PC-9 (cell line): ENCODE measurements at regions not wholly inside any gene's neighbourhood (a gene's known extent, or its start where the extent isn't known, plus 50 kb on each side); places are given as distances from the start of the nearest gene placed in this dataset.

ENCODE experiments used
- BruUV-seq: library from RNA; stranded (reverse); fragments of 400-500 nt; replicated peaks from 2 replicates; lab custom pipeline; 2021; lab: Mats Ljungman, UMichigan
- CTCF ChIA-PET: fragments of 300-600 bp; sonication (Branson Sonifier 250); formaldehyde crosslinking; loops from one replicate; lab custom pipeline; 2022; ENCODE audit warnings: antibody characterized with exemption; lab: Charles Lee
- POLR2A ChIA-PET: fragments of 300-600 bp; sonication (Branson Sonifier 250); formaldehyde crosslinking; loops from one replicate; lab custom pipeline; 2022; ENCODE audit warnings: antibody characterized with exemption; ENCODE audit not compliant: unreplicated experiment; lab: Charles Lee
- DNase-seq, 2 experiments: peaks; one replicate each; pipeline versions ENCODE4 v3.0.0 to v3.0.0-alpha.2; 2015 to 2022; ENCODE audit warnings: mixed read lengths in 1 of 2
- H2AFZ ChIP-seq: fragments of 200-600 bp; sonication (generic); 2 replicates; pipeline ENCODE4 v1.8.1; 2017; ENCODE audit warnings: antibody characterized with exemption
- H3F3A ChIP-seq: fragments of 200-600 bp; sonication (generic); 2 replicates; pipeline ENCODE4 v1.8.1; 2017; ENCODE audit warnings: antibody characterized with exemption, mild to moderate bottlenecking, low read depth; ENCODE audit not compliant: insufficient read depth
- H3K27ac ChIP-seq: fragments of 200-600 bp; sonication (generic); 2 replicates; pipeline ENCODE4 v1.6.1; 2016; ENCODE audit warnings: mixed run types
- H3K27me3 ChIP-seq: fragments of 200-600 bp; sonication (generic); 2 replicates; pipeline ENCODE4 v1.6.1; 2016; ENCODE audit warnings: low read depth, mixed run types; ENCODE audit not compliant: insufficient read depth
- H3K36me3 ChIP-seq: fragments of 200-600 bp; sonication (generic); 2 replicates; pipeline ENCODE4 v1.6.1; 2016; ENCODE audit warnings: low read depth, mixed run types
- H3K4me1 ChIP-seq: fragments of 200-600 bp; sonication (generic); replicated peaks from 2 replicates; pipeline ENCODE4 v1.6.1; 2016; ENCODE audit warnings: mixed run types; ENCODE audit not compliant: insufficient read depth
- H3K4me2 ChIP-seq: fragments of 200-600 bp; sonication (generic); 2 replicates; pipeline ENCODE4 v1.6.1; 2017; ENCODE audit warnings: mixed run types
- H3K4me3 ChIP-seq: fragments of 200-600 bp; sonication (generic); 2 replicates; pipeline ENCODE4 v1.6.1; 2016; ENCODE audit warnings: mixed run types
- H3K79me2 ChIP-seq: fragments of 200-600 bp; sonication (generic); 2 replicates; pipeline ENCODE4 v1.6.1; 2017; ENCODE audit warnings: low read depth, mixed run types
- H3K9me2 ChIP-seq: fragments of 200-600 bp; sonication (generic); 2 replicates; pipeline ENCODE4 v1.8.1; 2017; ENCODE audit warnings: mild to moderate bottlenecking; ENCODE audit not compliant: insufficient read depth
- H3K9me3 ChIP-seq: fragments of 200-600 bp; sonication (generic); 2 replicates; pipeline ENCODE4 v1.8.1; 2016; ENCODE audit warnings: low read depth; ENCODE audit not compliant: insufficient read depth
- H4K20me1 ChIP-seq: fragments of 200-600 bp; sonication (generic); 2 replicates; pipeline ENCODE4 v1.8.1; 2017; ENCODE audit not compliant: insufficient read depth
- EZH2 ChIP-seq: fragments of 200-600 bp; sonication (generic); IDR thresholded peaks from 2 replicates; pipeline ENCODE4 v1.8.0; 2017; ENCODE audit warnings: antibody characterized with exemption, low read depth
- intact Hi-C: fragments of 100-400 bp; cut with micrococcal nuclease; formaldehyde crosslinking; loops from one replicate; pipeline ENCODE4 v1.10.0; 2022; ENCODE audit not compliant: unreplicated experiment
- TF ChIP-seq, protein P1 (sequence below): fragments of 200-600 bp; sonication (generic); conservative IDR thresholded peaks from 2 replicates; pipeline ENCODE4 v1.6.1; 2017; ENCODE audit warnings: mixed run types, antibody characterized with exemption, mild to moderate bottlenecking, moderate library complexity

DNA sequence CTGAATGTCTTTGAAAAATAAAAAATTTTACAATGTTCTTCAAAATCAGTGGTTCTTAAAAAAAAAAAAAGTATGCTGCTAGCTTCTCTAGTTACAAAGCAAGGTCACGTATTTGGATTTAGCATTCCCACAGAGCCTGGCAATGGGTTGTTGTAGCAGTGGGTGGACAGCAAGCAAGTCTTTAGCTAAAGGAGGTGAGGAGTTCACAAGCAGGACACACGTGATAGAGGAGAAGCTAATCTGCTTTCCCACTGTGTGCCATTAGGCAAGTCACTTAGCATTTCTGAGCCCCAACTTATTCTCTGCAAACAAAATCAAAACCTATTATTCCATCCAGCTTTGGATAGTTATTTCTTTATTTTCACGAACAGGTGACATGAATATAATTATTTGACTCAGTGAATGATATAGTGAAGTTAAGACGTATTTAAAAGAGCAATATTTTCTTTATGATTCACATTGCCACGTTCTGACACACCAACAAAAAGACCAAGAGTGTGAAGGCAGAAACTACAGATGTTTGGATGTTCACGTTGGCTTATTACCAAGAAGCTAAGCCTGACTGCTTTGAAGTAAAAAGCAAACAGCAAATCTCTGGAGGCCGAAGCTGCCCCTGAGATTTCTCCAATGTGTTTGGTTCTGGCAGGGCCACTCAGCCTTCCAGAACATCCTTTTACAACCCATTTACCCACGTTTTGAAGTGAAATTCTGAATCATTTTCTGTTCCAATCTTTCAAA, 612.1 kb upstream of the CDH6 start:
- TF ChIP-seq EZH2 = no peak
- TF ChIP-seq, protein P1, sequence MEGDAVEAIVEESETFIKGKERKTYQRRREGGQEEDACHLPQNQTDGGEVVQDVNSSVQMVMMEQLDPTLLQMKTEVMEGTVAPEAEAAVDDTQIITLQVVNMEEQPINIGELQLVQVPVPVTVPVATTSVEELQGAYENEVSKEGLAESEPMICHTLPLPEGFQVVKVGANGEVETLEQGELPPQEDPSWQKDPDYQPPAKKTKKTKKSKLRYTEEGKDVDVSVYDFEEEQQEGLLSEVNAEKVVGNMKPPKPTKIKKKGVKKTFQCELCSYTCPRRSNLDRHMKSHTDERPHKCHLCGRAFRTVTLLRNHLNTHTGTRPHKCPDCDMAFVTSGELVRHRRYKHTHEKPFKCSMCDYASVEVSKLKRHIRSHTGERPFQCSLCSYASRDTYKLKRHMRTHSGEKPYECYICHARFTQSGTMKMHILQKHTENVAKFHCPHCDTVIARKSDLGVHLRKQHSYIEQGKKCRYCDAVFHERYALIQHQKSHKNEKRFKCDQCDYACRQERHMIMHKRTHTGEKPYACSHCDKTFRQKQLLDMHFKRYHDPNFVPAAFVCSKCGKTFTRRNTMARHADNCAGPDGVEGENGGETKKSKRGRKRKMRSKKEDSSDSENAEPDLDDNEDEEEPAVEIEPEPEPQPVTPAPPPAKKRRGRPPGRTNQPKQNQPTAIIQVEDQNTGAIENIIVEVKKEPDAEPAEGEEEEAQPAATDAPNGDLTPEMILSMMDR = no peak
- Histone ChIP-seq H3K27me3 (no peaks in the 10 kb centered on the region), H2AFZ (no peak overlapping the region), H3K4me3 (no peak overlapping the region), H3K4me2 (no peak overlapping the region), H3K79me2 (no peaks in the 10 kb centered on the region), H3K27ac (no peak overlapping the region), H4K20me1 (no peaks in the 10 kb centered on the region), H3K36me3 (no peaks in the 10 kb centered on the region), H3F3A (no peaks in the 10 kb centered on the region), H3K9me3 (no peaks in the 10 kb centered on the region), H3K4me1 (no peaks in the 10 kb centered on the region), H3K9me2 (no peaks in the 10 kb centered on the region)
- intact Hi-C loops = no loop called here
- CTCF ChIA-PET = no interaction called here
- DNase-seq = no peak
- no TSS peak for BruUV-seq
- POLR2A ChIA-PET = no interaction called here

DNA sequence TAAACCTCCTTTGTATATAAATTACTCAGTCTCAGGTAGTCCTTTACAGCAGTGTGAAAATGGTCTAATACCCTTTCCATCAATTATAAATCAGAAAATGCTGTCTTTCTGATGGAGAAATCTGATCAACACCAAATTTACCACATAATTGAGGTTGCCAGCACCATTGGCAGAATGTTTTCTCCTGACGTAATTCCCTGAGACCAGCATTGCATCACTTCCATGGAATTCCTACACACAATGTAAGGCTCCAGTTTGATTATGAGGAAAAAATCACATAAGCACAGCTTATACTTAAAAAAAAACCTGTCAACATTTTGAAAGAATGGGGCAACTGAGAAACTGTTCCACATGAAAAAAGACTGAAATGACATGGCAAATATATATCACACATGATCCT, 618.7 kb upstream of the CDH6 start:
- Histone ChIP-seq H3K4me2 (no peak overlapping the region), H4K20me1 (0 out of 2 replicates have a peak, but pooled peaks cover 4% of the 10 kb centered on the region), H3K27me3 (no peaks in the 10 kb centered on the region), H3K27ac (no peak overlapping the region), H3K4me3 (no peak overlapping the region), H3F3A (no peaks in the 10 kb centered on the region), H3K36me3 (no peaks in the 10 kb centered on the region), H3K79me2 (no peaks in the 10 kb centered on the region), H2AFZ (no peak overlapping the region), H3K9me2 (no peaks in the 10 kb centered on the region), H3K4me1 (no peaks in the 10 kb centered on the region; the same call in 1 of the 2 replicates), H3K9me3 (no peaks in the 10 kb centered on the region)
- no TSS peak for BruUV-seq
- intact Hi-C loops = no loop called here
- DNase-seq = no peak
- POLR2A ChIA-PET = no interaction called here
- CTCF ChIA-PET = no interaction called here
- TF ChIP-seq EZH2 = no peak
- TF ChIP-seq, protein P1 = no peak

DNA sequence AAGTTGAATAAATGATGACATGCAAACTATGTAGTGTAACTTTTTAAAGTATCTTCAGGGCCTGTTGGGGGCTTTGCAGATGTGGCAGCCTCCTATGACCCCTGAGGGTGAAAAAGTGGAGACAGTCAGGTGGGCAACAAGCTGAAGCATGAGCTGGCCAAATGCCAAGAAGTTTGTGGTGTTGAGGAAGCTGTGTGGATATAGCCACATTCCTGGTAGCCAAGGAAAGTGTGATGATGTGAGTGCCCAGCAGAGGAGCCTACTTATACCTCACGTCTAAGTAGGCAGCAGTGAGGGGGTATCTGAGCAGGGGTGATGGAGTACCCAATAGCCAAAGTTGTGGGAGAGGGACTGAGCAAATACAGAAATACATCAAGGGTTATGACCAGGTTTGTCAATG, 621.2 kb upstream of the CDH6 start:
- Histone ChIP-seq H3K4me3 (no peak overlapping the region), H3K79me2 (no peaks in the 10 kb centered on the region), H3K27ac (no peak overlapping the region), H3K36me3 (no peaks in the 10 kb centered on the region), H3F3A (no peaks in the 10 kb centered on the region), H3K9me3 (no peaks in the 10 kb centered on the region), H3K4me2 (no peak overlapping the region), H2AFZ (no peak overlapping the region), H4K20me1 (0 out of 2 replicates have a peak, but pooled peaks cover 4% of the 10 kb centered on the region), H3K27me3 (no peaks in the 10 kb centered on the region), H3K4me1 (no peaks in the 10 kb centered on the region; the same call in 1 of the 2 replicates), H3K9me2 (no peaks in the 10 kb centered on the region)
- POLR2A ChIA-PET = no interaction called here
- CTCF ChIA-PET = no interaction called here
- no peak for DNase-seq
- TF ChIP-seq, protein P1 = no peak
- no peak for TF ChIP-seq EZH2
- intact Hi-C loops = no loop called here
- BruUV-seq = no TSS peak
